GM23338 (cell line): ENCODE measurements at regions not wholly inside any gene's neighbourhood (a gene's known extent, or its start where the extent isn't known, plus 50 kb on each side); places are given as distances from the start of the nearest gene placed in this dataset.

Experiments
- ATAC-seq: fragments of 200-7000 bp; cut with Tn5 transposase; 3 replicates; pipeline ENCODE4 v1.9.1; 2020
- DNase-seq: peaks from one replicate; pipeline ENCODE4 v3.0.0-alpha.2; 2015; ENCODE audit warnings: low spot score
- H2AFZ ChIP-seq: fragments of 200-600 bp; sonication (generic); 2 replicates; pipeline ENCODE4 v1.8.0; 2016; ENCODE audit warnings: antibody characterized with exemption, mild to moderate bottlenecking, moderate library complexity
- H3F3A ChIP-seq: fragments of 200-600 bp; sonication (generic); replicated peaks from 2 replicates; pipeline ENCODE4 v1.8.0; 2017; ENCODE audit warnings: antibody characterized with exemption, mixed run types, low read depth
- H3K27ac ChIP-seq: fragments of 200-600 bp; sonication (generic); 2 replicates; pipeline ENCODE4 v1.6.1; 2016; ENCODE audit warnings: low read depth
- H3K27me3 ChIP-seq: fragments of 200-600 bp; sonication (generic); 2 replicates; pipeline ENCODE4 v1.8.0; 2016; ENCODE audit warnings: mild to moderate bottlenecking, mixed run types, moderate library complexity; ENCODE audit not compliant: insufficient read depth
- H3K36me3 ChIP-seq: fragments of 200-600 bp; sonication (generic); 2 replicates; pipeline ENCODE4 v1.8.0; 2016; ENCODE audit warnings: mild to moderate bottlenecking; ENCODE audit not compliant: insufficient read depth
- H3K4me1 ChIP-seq: fragments of 200-600 bp; sonication (generic); 2 replicates; pipeline ENCODE4 v1.8.0; 2016; ENCODE audit warnings: mild to moderate bottlenecking, moderate library complexity; ENCODE audit not compliant: insufficient read depth
- H3K4me2 ChIP-seq: fragments of 200-600 bp; sonication (generic); 2 replicates; pipeline ENCODE4 v1.7.1; 2017; ENCODE audit warnings: mixed run types
- H3K4me3 ChIP-seq: fragments of 200-600 bp; sonication (generic); 2 replicates; pipeline ENCODE4 v1.6.1; 2016; ENCODE audit warnings: mixed run types
- H3K79me2 ChIP-seq: fragments of 200-600 bp; sonication (generic); replicated peaks from 2 replicates; pipeline ENCODE4 v1.8.0; 2017; ENCODE audit warnings: mild to moderate bottlenecking; ENCODE audit not compliant: insufficient read depth
- H3K9me2 ChIP-seq: fragments of 200-600 bp; sonication (generic); 2 replicates; pipeline ENCODE4 v1.8.0; 2017; ENCODE audit not compliant: insufficient read depth
- H4K20me1 ChIP-seq: fragments of 200-600 bp; sonication (generic); replicated peaks from 2 replicates; pipeline ENCODE4 v1.8.0; 2017; ENCODE audit warnings: mild to moderate bottlenecking; ENCODE audit not compliant: insufficient read depth
- H3K27ac Mint-ChIP-seq: 2 replicates; pipeline ENCODE4 v1.8.0; 2020; ENCODE audit warnings: inconsistent platforms, mild to moderate bottlenecking, moderate library complexity, mixed read lengths
- H3K27me3 Mint-ChIP-seq: 3 replicates; pipeline ENCODE4 v1.8.0; 2022; ENCODE audit warnings: low read depth, mild to moderate bottlenecking, moderate library complexity, mixed read lengths, inconsistent platforms; ENCODE audit not compliant: insufficient read depth, poor library complexity
- H3K36me3 Mint-ChIP-seq: 3 replicates; pipeline ENCODE4 v1.8.0; 2021; ENCODE audit warnings: low read depth, mild to moderate bottlenecking, inconsistent platforms, moderate library complexity, mixed read lengths
- H3K4me1 Mint-ChIP-seq: 3 replicates; pipeline ENCODE4 v1.8.0; 2020; ENCODE audit warnings: mild to moderate bottlenecking, inconsistent platforms, mixed read lengths
- H3K4me3 Mint-ChIP-seq: 3 replicates; pipeline ENCODE4 v1.8.0; 2021; ENCODE audit warnings: moderate library complexity, mild to moderate bottlenecking, inconsistent platforms, mixed read lengths
- H3K9me3 Mint-ChIP-seq: 3 replicates; pipeline ENCODE4 v1.8.0; 2020; ENCODE audit warnings: moderate library complexity, mild to moderate bottlenecking, inconsistent platforms, mixed read lengths
- CREB1 ChIP-seq: fragments of 250-450 bp; sonication (Bioruptor Pico); IDR thresholded peaks from 2 replicates; pipeline ENCODE4 v1.5.0; 2020; ENCODE audit warnings: low read depth, mild to moderate bottlenecking, moderate library complexity
- CTCF ChIP-seq, 2 experiments: fragments of 200-600 bp in 1 of 2; sonication (generic) in 1 of 2; conservative IDR thresholded peaks; 2 replicates each; pipeline versions ENCODE4 v1.5.1 to v1.6.1; 2016 to 2017; ENCODE audit warnings: antibody characterized with exemption in 2 of 2, low read depth in 2 of 2, mild to moderate bottlenecking in 2 of 2, moderate library complexity in 1 of 2
- ETS1 ChIP-seq: IDR thresholded peaks from 2 replicates; pipeline ENCODE4 v1.6.1; 2016; ENCODE audit warnings: antibody characterized with exemption
- EZH2 ChIP-seq: fragments of 200-600 bp; sonication (generic); IDR thresholded peaks from one replicate; pipeline ENCODE4 v1.8.0; 2017; ENCODE audit warnings: antibody characterized with exemption, mild to moderate bottlenecking, low read depth; ENCODE audit not compliant: unreplicated experiment
- JUNB ChIP-seq: IDR thresholded peaks from one replicate; pipeline ENCODE4 v1.6.1; 2016; ENCODE audit warnings: antibody characterized with exemption; ENCODE audit not compliant: unreplicated experiment
- NANOG ChIP-seq: IDR thresholded peaks from 2 replicates; pipeline ENCODE4 v1.6.1; 2016; ENCODE audit warnings: antibody characterized with exemption, borderline replicate concordance
- POLR2AphosphoS5 ChIP-seq: IDR thresholded peaks from 2 replicates; pipeline ENCODE4 v1.6.1; 2016; ENCODE audit warnings: antibody characterized with exemption, low read depth
- REST ChIP-seq: IDR thresholded peaks from one replicate; pipeline ENCODE4 v1.6.1; 2018; ENCODE audit warnings: antibody characterized with exemption; ENCODE audit not compliant: unreplicated experiment
- STAT1 ChIP-seq: IDR thresholded peaks from one replicate; pipeline ENCODE4 v1.6.1; 2016; ENCODE audit warnings: antibody characterized with exemption; ENCODE audit not compliant: unreplicated experiment
- ZNF114 ChIP-seq: fragments of 250-450 bp; sonication (Bioruptor Pico); IDR thresholded peaks from 2 replicates; pipeline ENCODE4 v1.5.0; 2020; ENCODE audit warnings: mild to moderate bottlenecking, moderate library complexity
- ZNF331 ChIP-seq: fragments of 250-450 bp; sonication (Bioruptor Pico); IDR thresholded peaks from 2 replicates; pipeline ENCODE4 v1.5.0; 2020; ENCODE audit warnings: low read depth, mild to moderate bottlenecking, moderate library complexity

- TF ChIP-seq ZNF331 (no peak), ETS1 (no peak), JUNB (no peak), EZH2 (no peak), ZNF114 (CRISPR knock-in tag) (no peak), STAT1 (no peak), REST (no peak), POLR2AphosphoS5 (no peak)
Observed at GRCh38 chr3:27844052-27844675, 122.0 kb upstream of the EOMES start (continued).

- peaks cover 15% of the 10 kb centered on the region for H3K36me3 Mint-ChIP-seq
- no peak overlapping the region for H3K27ac Mint-ChIP-seq
- H3K36me3 ChIP-seq, result no peaks in the 10 kb centered on the region
- no peak overlapping the region for H3K4me3 ChIP-seq
- no peaks in the 10 kb centered on the region for H3K27me3 ChIP-seq
- H3K79me2 ChIP-seq, result no peaks in the 10 kb centered on the region
- no peak overlapping the region for H3K4me3 Mint-ChIP-seq
- H2AFZ ChIP-seq, result no peak overlapping the region
- H3K9me2 ChIP-seq, result no peaks in the 10 kb centered on the region; the same call in 1 of the 2 replicates
- H3K27ac ChIP-seq, result no peak overlapping the region
- no peaks in the 10 kb centered on the region for H3K27me3 Mint-ChIP-seq
- H3K4me1 ChIP-seq, result no peaks in the 10 kb centered on the region
- H3K9me3 Mint-ChIP-seq, result no peaks in the 10 kb centered on the region; the same call in none of the 3 replicates
- no peaks in the 10 kb centered on the region for H4K20me1 ChIP-seq
- H3K4me1 Mint-ChIP-seq, result no peaks in the 10 kb centered on the region
- no peak for DNase-seq
- no peak for TF ChIP-seq STAT1
- TF ChIP-seq ZNF114 (CRISPR knock-in tag), result no peak
- no peak for TF ChIP-seq REST
- no peak for TF ChIP-seq ZNF331
- no peak for TF ChIP-seq CREB1
- TF ChIP-seq POLR2AphosphoS5, result no peak
- no peak for TF ChIP-seq ETS1
- TF ChIP-seq EZH2, result no peak
- no peak for TF ChIP-seq NANOG
- TF ChIP-seq CTCF (conservative IDR thresholded peaks at IDR 0.05; ENCODE audit: low read depth in 2 of 2), result no peak
- no peak overlapping the region for H3K4me2 ChIP-seq
- H3F3A ChIP-seq, result no peaks in the 10 kb centered on the region
- ATAC-seq, result no peak
Observed at GRCh38 chr3:27847697-27848096, 125.6 kb upstream of the EOMES start.
